Stimulated activated CD4-positive, alpha-beta T cell treated with anti-CD3 and anti-CD28 coated beads, TNF-alpha, amount 100 ng/mL, for 4 hours (primary cell): ENCODE measurements at regions not wholly inside any gene's neighbourhood (a gene's known extent, or its start where the extent isn't known, plus 50 kb on each side); places are given as distances from the start of the nearest gene placed in this dataset.
"Not testable (repeated sequence)": the region's sequence is repeated elsewhere in the genome, so short reads cannot be mapped to it uniquely, and the experiment has no call there.

ENCODE experiments used
- DNase-seq, 3 experiments: peaks; one replicate each; pipeline ENCODE4 v3.0.0-alpha.2; 2020; ENCODE audit warnings: low read depth in 3 of 3

DNA sequence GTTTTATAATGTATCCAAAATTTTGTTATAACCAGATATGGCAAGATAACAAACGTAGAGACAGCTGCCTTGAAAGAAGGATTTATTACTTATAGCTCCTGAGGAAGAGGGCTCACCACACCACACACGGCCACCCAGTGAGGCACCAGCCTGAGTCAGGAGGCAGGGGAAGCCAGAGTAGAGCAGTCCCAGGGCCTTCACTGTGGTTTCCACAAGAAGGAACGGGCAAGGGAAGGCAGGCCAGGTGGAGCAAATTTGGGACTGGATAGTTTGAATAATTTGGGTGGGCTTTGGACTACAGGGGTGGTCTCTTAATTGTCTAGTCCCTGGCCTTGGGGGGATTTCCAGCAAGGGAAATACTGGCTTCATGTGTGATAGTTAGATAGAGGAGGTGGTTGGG is 72.5 kb downstream of the RRAGC start:
- no peak for DNase-seq

DNA sequence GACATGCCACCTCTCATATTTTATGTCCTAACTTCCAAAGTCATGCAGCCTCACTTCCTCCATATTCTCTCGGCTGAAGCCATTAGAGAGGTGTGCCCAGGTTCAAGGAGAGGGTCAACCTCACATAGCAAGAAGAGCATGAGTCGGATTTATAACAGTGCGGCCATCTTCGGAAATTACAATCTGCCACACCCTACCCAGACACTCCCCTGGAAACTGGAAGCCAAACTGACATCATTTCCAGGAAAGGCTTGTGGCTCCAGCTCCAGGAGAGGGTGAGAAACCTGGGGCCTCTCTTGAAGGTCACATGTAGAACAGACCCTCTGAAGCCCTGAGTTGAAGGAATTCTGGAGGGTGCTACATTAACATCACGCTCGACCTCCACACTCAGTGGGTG is 73.5 kb downstream of the RRAGC start:
- no peak for DNase-seq

DNA sequence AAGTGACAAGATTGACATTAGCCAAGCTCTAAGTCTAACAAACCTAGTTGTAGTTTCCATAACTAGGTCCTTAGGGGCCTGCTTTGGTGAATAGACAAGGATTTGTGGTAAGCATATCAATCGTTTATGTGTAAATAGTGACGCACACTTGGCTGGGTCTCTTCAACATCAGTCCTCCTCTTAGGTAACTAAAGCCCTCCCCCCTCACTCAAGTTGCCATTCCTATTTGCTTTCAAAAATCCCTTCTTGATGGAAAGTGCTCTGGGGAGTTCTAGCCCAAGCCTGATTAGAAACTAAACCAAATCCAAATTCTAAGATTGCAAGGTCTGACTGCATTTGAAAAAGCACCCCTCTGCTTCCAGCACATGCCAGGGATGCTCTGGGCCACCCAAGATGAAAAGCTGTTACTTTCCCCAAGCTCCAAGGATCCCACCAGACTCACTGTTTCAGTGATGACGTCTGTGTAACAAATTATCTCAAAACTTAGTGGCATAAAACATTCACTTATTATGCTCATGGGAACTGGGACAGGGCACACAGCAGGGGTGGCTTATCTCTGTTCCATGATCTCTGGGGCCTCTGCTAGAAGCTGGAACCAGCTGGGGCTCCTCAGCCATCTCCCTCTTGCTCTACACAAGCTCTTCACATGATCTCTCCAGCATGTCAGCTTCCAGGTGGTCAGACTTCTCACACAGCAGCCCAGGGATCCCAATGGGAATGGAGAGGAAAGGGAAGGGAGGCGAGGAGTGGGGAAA is 74.1 kb downstream of the RRAGC start:
- DNase-seq = no peak

DNA sequence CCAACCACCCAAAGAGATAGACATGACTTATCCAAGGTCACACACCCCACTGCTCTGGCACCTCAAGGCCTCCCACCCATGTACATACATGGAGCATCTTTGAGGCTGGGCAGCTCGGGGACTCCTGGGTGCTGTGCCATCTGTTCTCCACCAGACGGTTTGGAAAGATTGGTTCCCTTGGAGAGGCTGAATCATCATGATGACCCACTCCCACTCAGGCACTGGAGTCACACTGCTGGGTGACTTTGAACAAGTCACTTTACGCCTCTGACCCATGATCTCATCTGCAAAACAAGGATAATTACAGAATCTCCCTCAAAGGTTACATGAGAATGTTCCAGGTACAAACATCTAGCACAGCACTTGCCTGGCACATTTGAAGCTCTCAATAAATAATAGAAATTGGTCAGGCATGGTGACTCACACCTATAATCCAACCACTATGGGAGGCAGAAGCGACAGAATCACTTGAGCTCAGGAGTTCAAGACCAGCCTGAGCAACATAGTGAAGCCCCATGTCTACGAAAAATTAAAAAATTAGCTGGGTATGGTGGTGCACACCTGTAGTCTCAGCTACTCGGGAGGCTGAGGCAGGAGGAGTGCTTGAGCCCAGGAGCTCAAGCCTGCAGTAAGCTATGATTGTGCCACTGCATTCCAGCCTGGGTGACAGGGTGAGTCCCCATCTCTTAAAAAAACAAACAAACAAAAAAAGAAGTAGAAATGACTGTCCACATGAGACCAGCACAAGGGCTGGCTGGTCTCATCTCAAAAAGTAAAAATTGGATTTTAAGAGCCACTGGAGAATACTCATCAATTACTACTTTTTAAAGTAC is 74.9 kb downstream of the RRAGC start:
- no peak for DNase-seq

DNA sequence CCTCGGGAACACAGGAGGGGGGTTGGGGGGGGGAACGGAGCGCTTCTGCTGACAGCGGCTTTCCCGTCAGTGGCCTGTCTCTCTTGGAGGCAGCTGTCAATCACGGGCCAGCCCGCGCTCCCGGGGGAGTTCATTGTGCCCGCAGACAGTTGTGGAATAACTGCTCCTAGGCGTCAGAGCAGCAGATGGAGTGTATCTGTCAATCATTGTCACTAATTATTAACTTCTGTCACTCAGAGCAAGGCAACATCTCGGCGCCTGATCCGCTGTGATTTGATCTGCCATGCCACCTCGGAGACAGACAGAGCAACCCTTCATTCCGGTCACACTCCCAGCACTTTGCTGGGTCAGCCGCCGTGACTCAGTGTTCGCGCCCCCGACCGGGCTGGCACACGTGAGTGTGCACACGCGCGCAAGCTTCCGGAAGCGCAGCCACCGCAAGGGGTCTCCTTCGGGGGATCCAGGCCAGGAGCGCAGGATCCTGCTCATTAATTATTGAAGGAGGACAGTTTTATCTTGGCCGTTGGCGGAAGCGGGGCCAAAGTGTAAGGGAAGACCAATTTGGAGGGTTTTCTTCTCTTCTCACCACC is 75.8 kb downstream of the RRAGC start:
- DNase-seq = no peak

DNA sequence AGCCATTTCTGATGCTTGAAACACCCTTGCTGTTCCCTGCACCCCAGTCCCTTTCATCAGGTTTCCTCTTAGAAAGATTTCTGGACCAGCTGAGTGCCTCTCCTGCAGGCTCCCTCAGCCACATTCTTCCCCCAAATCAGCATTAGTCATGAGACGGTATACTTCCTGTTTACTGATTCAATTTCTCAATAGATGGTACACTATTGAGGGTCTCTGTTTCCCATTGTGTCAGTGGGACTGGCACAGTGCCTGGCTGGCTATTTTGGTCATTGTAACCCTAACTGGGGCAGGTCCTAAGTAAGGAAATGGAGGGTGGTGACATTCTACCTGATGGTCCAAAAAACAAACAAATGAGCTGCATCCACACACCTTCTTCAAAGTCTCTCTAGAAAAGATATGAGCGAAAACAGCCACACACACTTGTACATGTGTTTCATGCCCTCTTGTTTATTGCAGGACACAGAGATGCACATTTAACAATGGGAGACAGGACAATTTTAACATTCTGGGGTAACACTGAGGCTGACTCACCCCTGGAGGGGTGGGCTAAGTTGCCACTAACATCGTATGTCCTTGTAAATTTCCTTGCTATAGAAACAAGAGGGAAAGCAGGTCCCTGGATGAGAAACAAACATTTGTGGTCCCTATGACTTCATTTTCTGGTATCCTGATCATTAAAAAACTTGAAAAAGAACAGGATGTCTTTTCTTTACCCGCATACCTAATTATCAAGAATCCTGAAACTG is 77.5 kb downstream of the RRAGC start:
- DNase-seq = no peak

DNA sequence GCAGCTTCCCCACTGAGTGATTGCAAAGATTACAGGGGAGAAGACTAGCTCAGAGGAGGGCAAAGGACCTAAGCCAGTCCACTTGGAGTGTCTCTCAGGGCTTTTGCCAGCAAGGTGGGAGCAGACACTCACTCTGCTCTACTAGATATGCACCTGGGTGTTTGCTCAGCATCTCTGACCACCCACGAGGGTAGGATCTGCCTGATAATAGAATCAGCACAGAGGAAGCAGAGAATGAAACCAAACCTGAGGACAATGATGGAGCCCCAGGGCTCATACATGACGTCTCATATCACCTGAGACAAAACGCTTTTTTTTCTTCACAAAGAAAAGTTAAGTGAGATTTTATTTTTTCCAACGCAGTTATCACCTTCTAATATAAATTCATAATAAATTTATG is 79.4 kb downstream of the RRAGC start:
- DNase-seq = no peak

DNA sequence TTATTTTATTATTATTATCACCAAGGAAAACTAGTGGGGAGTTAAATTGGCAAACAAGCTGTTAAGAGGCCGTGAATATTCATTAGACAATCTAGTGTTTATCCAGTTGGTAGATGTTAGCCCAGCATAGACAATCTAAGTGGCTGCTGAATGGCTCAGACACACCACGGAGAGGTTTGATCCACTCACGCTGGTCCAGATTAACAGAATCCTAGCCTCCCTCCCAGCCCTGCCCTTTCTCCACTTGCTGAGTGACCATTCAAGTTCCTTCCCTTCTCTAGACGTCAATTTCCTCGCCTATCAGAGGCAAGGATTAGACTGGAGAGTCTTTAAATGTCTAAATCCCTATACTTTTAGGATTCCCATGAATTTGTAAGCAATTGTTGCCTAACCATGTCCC is 80.1 kb downstream of the RRAGC start:
- no peak for DNase-seq

DNA sequence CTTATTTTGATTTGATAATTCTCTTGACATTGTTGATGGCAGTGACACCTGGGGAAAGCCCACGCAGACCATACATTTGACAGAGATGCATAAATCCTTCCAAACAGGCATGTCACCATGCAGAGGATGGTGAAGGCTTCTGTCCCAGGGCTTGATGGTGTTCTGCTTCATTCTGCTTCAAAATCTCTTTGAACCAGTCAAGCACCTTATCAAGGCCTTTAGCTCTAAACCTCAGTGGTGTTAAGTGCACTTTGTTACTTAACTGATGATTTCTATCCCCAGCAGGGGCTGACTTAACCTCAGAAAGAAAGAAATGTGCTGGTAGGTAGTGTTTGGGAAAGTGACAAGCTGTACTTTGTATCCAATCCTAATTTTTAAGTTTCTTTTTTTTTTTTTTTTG is 81.1 kb downstream of the RRAGC start:
- DNase-seq = no peak

DNA sequence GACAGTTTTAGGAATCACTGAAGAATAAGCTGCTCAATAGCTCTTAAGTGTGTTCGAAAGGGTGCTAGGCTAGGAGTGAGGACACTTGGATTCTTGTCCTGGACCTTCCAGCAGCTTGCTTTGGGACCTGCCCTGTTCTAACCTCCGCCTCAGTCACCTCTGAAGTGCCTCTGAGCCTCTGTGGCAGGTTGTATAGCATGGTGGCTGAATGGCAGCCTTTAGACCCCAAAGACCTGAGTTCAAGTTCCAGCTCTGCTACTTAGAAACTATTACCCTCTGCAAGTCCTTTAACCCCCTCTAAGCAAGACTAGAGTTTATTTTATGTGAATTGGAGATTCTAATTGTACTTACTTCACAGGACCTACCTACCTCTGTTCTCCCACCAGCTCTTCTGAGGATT is 81.5 kb downstream of the RRAGC start:
- DNase-seq = no peak

DNA sequence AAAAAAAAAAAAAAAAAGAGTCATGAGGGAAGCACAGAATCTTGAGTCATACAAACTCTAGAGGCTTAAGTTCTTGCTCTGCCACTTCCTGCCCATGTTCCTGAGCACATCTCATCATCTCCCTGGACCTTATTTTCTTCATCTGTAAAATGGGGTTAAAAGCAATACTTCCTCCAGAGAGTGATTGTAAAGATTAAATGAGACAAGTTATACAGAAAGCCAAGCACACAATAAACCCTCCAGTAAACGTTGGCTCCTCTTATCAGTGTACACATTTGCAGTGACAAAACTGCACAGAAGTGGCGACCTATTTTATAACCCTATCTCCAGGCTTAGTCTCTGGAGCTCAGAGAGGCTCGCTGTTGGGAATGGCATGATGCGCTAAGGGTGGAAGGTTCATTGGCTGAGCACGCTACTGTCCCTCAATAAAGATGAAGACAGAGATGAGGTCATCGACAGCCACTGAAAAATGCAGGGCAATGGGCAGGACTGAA is 82.1 kb downstream of the RRAGC start:
- DNase-seq = no peak

DNA sequence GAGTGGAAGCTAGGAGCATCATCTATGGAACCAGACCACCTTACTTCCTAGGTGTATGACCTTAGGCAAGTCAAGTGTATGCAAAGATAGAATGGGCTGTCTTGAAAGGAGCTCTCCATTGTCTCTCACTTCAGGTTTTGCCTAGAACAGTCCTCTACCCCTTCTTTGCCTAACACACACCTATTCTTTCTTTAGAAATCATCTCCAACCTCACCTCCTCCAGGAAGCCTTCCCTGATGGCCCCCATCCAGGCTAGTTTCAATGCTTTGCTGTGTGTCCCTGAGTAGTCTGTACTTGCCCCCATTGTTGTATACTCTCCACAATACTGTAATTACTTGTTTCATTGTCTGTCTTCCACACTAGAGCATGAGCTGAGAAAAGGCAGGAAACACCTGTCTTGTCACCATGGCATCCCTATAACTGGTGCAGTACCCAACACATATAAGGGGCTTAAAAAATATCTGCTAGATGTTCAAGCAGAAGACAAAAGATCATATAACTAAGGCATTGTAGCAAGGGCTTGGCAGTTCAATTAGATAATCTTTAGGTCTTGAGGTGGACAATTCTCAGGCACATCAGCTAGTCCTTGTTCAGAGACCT is 83.0 kb downstream of the RRAGC start:
- no peak for DNase-seq

DNA sequence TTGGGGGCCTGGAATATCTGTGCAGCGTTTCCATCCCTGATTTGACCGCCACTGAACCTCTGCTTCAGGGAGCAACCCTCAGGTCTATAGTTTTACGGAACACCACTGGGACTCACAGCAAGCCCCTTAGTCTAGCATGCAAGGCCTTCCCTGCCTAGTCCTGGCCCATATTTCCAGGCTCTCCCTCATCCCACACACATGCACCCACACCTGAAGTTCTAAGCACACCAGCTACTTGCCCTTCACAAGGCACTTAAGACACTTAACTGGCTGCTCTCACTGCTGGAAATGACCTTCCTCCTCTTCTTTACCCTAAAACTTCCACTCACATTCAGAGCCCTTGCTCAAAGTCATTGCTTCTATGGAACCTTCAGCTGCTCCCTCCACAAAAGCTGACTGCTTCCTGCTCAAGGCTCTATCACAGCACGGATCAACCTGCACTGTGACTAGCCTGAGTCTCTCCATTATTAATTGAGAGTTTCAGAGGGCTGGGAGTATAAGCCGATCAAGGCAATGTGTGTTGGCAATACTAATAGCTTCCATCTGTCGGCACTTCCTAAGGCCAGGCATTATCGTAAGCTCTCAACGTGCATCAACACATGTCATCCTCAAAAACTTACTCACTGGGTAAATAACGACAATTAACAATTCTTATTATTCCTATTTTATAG is 84.3 kb downstream of the RRAGC start:
- no peak for DNase-seq

DNA sequence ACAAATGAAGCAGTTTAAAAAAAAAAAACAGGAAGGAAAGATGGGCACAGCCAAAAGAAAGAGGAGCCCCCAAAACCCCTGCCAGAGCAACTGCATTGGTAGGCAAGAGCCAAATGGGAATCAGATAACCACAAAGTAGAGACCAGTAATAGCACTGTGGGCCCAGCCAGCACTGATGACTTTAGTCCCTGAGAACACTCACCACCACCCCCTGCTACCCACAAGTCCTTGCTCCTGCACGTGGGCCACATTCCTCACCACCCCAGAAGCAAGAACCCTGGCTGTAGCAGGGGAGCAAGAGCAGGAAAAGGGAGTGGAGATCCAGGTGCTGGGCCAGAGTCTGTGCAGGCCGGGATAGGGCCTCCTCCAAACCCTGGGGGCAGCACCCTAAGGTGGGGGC is 86.1 kb downstream of the RRAGC start:
- no peak for DNase-seq

DNA sequence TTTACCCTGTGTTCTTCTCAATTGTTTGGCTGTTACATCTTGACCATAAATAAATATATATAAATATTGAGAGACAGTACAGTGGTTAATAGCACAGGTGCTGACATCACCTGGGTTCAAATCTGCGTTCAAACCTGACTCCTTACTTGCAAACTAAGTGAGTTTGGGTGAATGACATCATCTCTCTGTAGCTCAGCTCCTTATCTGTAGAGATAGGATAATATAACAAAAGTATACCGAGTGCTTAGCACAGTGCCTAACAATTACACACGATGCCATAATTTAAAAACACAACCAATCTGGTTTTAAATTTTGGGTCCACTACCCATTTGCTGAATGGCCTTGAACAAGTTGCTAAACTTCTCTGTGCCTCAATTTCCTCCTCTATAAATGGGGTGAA is 86.6 kb downstream of the RRAGC start:
- DNase-seq = no peak

DNA sequence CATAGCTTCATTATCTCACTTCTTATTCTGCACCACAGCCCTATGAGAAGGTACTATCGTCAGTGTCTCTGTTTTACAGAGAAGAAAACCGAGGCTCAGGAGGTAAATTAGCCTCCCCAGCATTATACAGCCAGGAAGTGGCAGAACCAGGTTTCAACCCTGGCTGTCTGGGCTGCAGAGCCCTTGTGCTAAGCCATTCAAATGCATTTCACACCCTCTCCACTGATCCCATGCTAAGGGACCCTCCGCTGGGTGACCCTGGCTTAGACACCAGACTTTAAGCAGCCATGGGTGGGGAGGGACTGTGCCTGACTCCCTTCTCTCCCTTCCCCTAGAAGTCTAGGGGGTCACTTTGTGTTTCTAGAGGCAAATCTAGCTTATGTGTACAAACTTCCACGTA is 87.5 kb downstream of the RRAGC start:
- DNase-seq = no peak

DNA sequence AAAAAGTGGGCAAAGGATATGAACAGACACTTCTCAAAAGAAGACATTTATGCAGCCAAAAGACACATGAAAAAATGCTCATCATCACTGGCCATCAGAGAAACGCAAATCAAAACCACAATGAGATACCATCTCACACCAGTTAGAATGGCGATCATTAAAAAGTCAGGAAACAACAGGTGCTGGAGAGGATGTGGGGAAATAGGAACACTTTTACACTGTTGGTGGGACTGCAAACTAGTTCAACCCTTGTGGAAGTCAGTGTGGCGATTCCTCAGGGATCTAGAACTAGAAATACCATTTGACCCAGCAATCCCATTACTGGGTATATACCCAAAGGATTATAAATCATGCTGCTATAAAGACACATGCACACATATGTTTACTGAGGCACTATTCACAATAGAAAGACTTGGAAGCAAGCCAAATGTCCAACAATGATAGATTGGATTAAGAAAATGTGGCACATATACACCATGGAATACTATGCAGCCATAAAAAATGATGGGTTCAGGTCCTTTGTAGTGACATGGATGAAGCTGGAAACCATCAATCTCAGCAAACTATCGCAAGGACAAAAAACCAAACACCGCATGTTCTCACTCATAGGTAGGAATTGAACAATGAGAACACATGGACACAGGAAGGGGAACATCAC is 88.9 kb downstream of the RRAGC start:
- DNase-seq = not testable (repeated sequence)

DNA sequence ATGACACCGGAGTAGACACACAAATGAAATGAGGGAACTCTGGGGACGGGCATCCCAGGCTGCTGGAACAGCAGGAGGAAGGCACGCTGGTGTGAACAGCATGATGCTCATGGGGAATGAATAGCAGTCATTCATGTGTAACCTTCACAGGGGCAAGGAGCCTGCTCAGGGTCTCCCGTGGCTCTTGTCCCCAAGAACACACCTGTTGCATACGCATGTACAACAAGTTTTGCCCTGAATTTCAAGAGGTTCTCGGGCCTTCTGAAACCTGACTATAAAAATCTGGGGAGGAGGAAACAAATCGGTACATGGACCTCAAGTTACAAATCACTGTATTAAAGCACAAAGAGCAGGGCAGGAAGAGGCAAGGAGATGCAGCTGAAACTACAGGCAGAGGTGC is 93.4 kb downstream of the RRAGC start:
- no peak for DNase-seq

DNA sequence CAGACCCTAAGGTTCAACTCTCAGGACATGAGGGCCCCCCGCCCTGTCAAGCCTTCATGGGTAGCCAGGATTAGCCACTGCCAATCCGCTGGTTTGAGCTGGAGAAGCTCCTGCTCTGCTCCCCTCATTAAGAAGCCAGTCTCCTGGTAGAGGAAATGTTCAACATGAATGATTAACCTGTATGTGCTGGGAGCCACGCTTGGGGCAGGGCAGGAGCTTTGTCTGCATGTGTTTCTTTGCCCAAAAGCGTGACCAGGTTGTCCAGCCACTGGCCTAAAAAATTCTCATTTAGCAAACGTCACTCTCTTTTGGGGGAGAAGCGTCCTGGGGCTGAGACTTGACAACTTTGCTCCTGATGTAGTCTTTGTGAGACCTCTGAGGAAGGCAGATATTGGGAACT is 96.5 kb downstream of the RRAGC start:
- DNase-seq = no peak

DNA sequence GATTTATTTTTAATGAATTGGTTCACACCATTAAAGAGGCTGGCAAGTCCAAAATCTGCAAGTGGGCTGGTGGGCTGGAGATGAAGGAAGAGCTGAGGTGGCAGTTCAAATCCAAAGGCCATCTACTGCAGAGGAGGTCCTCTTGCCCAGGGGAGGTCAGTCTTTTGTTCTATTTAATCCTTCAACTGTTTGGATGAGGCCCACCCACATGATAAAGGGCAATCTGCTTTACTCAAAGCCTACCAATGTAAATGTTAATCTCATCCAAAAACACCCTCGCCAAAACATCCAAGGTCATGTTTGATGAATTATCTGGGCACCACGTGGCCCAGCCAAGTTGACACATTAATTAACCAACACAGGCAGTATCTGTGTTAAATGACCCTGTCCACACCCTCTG is 99.0 kb downstream of the RRAGC start:
- DNase-seq = no peak

DNA sequence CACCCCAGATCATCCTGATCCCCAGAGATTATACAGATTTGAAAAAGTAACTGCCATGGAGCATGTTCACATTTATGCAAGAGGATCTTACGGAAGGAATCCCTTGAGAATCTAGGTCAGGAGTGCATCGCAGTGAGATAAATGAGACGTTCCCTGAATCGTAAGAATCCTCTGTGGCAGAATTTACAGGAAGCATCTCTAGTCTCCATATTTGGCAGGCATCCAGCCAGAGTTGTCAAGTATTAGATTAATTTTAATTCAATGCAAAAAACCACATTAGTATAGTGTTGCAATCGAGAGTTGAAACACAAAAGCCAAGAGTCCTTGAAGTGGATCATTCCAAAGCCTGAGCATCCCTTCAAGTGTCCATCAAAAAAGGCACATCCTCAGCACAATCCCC is 100.8 kb downstream of the RRAGC start:
- DNase-seq = no peak
